GM10266 (cell line): ENCODE measurements at regions not wholly inside any gene's neighbourhood (a gene's known extent, or its start where the extent isn't known, plus 50 kb on each side); places are given as distances from the start of the nearest gene placed in this dataset.

Experiments used
- DNase-seq: peaks from one replicate; pipeline ENCODE4 v3.0.0; 2012; ENCODE audit errors: extremely low spot score
- CTCF ChIP-seq: IDR thresholded peaks from 2 replicates; pipeline ENCODE4 v1.5.1; 2012; ENCODE audit warnings: mild to moderate bottlenecking, low read depth; ENCODE audit not compliant: control insufficient read depth, insufficient read depth; ENCODE audit errors: missing control alignments

GRCh38 chr3:104740874-104741379 is 625.8 kb upstream of the ALCAM start:
- DNase-seq = no peak
- no peak for TF ChIP-seq CTCF

GRCh38 chr3:104742044-104742443 is 624.7 kb upstream of the ALCAM start:
- no peak for DNase-seq
- TF ChIP-seq CTCF = no peak

- no peak for TF ChIP-seq CTCF
These were observed 621.4 kb upstream of the ALCAM start for GRCh38 chr3:104745313-104745712.

GRCh38 chr3:104746056-104746455 is 620.7 kb upstream of the ALCAM start:
- TF ChIP-seq CTCF = no peak
- DNase-seq = no peak

More at GRCh38 chr3:104745313-104745712, 621.4 kb upstream of the ALCAM start:
- no peak for DNase-seq

- TF ChIP-seq CTCF = no peak
- no peak for DNase-seq
These were observed 616.1 kb upstream of the ALCAM start for GRCh38 chr3:104750581-104750980.

- DNase-seq = no peak
- TF ChIP-seq CTCF = no peak
These were observed 610.9 kb upstream of the ALCAM start for GRCh38 chr3:104755791-104756190.

- no peak for TF ChIP-seq CTCF
- no peak for DNase-seq
These were observed 603.7 kb upstream of the ALCAM start for GRCh38 chr3:104763007-104763406.
